Stimulated activated naive CD4-positive, alpha-beta T cell treated with Interleukin-2 at 50 U/mL for 16 hours (primary cell): ENCODE measurements at regions not wholly inside any gene's neighbourhood (a gene's known extent, or its start where the extent isn't known, plus 50 kb on each side); places are given as distances from the start of the nearest gene placed in this dataset.

Experiments
- DNase-seq: peaks from one replicate; lab custom pipeline; 2025; lab: John Stamatoyannopoulos, UW

DNA sequence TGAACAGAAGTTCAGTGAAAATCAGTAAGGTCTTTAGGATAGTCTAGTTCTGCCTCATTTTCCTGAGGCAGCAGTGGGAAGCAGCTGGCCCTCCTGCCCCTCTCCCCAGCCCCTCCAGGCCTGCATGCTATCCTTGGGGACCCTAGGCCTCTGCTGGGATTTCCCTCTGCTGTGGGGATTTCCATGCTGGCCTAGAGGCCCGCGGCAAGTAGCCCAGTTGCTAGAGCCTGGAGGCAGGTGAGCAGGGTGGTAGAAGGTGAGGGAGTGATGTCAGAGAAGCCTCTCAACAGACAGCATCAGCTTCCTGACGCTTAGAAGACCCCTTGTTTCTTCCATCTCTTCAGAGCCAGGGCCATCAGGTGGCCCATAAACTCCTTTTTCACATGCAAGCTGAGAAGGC lies 305.8 kb upstream of the THBS1 start:
- no peak for DNase-seq

GRCh38 chr15:39279311-39279710 lies 301.6 kb upstream of the THBS1 start:
- DNase-seq: no peak

DNA sequence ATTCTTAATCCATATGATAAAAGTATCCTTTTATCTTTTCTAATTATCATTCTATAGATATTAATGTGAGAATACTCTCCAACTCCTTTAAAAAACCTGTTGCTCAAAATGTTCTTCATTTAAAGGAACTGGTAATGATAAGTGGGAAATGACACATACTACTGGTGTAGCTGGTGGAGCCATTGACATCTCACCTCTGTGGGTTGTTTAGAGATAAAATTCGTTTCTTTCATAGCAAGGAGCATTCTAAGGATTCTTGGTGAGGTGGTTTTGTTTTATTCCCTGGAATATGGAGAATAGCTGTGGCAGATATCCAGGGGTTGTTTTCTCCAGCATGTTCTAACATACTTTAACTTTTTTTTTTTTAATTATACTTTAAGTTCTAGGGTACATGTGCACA lies 299.8 kb upstream of the THBS1 start:
- DNase-seq: no peak

GRCh38 chr15:39282663-39283208 lies 298.1 kb upstream of the THBS1 start:
- no peak for DNase-seq

- DNase-seq: no peak
Measured at GRCh38 chr15:39283531-39283930, 297.3 kb upstream of the THBS1 start.

- no peak for DNase-seq
Measured at GRCh38 chr15:39285071-39285470, 295.8 kb upstream of the THBS1 start.

- no peak for DNase-seq
Measured at GRCh38 chr15:39285663-39286062, 295.2 kb upstream of the THBS1 start.

DNA sequence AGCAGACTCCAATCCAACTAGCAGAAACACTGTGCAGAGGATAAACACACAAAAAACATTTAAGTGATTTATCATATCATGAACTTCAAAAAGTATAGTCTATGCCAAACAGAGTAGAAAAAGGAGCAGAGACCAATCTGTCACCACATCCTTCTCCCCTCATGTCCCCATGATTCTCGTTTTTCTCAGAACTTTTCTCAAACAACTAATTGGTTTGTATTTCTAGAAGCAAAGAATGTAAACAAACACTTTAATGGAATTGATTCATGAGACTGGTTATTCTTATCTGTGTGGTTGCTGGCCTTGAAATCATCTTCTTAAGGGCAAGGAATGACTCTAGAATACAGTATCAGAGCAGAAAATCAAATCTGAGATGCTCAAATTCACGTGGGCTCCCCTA lies 294.2 kb upstream of the THBS1 start:
- DNase-seq: no peak

GRCh38 chr15:39287322-39288195 lies 293.3 kb upstream of the THBS1 start:
- no peak for DNase-seq

GRCh38 chr15:39290711-39291435 lies 290.0 kb upstream of the THBS1 start:
- DNase-seq: no peak

DNA sequence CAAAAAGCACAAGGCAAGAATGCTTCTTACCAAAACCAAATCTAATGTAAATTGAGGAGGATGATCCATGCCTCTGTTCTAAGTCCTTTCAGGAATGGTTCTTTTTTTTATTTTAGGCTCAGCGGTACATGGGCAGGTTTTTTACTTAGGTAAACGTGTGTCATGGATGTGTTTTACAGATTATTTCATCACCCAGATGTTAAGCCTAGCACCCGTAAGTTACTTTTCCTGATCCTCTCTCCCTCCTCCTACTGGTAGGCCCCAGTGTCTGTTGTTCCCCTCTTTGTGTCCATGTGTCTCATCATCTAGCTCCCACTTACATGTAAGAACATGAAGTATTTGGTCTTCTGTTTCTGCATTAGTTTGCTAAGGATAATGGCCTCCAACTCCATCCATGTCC lies 289.2 kb upstream of the THBS1 start:
- DNase-seq: no peak

DNA sequence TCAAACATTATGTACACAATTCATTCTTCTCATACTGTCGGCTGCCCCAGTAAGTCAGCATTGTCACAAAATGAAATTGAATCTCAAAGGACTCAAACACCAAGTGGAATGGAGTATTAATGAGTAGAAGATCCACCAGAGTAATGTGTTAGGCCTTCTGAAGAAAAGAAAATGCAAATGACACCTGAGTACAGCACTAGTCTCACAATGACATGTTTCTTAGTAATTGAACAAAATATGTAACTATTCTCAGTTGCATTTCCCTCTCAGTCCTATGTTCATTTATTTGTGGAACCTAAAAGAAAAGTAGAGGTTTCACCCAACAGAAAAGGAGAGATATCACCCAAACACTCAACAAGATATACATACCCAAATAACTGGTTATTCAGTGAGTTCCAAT lies 283.9 kb upstream of the THBS1 start:
- DNase-seq: no peak

DNA sequence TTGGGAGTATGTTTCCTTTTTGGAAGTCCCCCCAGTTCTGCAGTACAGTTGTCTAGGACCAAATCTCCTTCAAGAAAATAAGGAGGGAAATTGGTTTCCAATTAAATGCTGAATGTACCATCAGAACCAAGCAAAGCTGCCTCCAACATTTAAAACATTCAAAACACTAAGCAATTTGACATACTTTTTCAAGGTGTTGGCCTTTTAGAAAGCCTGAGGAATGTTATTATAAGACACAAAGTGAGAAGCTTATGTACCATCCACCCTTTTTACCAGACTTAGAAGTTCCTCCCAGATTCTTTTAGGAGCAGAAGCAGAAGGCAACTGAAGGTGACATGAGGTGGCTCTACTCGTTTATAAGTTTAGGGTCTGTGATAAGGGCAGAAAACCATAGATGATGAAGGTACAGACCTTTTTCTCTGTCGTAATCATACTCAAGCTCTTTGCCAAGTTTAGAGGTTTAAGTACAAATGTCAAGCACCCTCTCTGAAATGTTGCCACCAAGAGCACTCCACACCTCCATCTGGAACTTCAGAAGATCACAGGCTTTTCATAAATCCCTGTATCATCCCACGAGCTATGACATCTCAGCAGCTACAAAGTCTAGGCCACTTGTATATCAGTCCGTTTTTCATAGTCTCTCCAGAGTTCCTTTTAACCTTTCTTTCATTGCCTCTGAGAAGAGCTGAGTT lies 282.5 kb upstream of the THBS1 start:
- DNase-seq: no peak

- DNase-seq: no peak
Measured at GRCh38 chr15:39299486-39300267, 281.2 kb upstream of the THBS1 start.

DNA sequence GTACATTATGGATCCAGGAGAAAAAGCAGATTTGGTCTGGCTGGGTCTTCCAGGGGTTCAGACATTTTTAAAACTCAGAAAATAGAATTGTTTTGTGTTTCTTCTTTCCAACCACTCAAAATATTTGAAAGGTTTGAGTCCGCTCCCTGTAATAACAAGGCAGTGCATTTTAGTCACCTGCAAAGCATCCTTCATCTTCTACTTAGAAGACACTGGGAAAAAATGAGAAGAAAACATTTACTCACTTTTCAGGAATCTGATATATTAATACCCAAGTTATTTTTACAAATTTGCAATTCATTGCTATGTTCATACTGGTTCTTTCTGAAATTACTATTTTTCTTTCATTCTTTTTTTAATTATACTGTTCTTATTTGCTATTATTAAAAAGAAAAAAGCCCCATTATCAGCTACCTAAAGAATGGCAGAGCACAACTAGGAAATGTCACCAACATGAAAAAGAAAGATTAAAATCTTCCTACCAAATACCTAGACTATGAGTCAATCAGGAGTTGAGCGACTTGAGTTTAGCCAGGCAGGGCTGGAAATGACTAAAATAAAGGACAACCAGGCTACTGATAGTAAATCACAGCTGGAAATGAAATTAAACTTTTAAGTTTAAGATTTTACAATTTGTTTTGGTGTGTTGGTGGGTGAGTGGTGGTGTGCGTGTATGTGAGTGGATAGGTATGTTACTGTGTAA lies 280.3 kb upstream of the THBS1 start:
- DNase-seq: no peak

DNA sequence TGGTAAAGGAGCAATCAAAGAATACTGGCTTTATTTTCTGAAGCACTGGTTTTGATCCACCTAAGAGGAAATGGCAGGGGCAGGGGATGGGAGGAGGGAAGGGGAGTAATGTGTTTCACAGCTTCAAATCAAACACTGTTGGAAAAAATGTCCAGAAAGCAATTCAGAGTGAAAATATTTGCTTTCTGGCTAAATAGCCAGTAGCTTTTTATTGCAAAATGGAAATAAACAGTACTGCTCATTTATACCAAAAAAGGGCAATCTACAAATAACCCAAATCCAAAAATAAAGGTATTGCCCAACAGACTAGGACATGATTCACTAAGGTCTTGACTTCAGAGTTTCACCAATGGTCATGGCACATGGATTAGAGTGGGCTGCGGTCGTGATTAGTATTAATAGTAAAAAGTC lies 279.3 kb upstream of the THBS1 start:
- DNase-seq: no peak

DNA sequence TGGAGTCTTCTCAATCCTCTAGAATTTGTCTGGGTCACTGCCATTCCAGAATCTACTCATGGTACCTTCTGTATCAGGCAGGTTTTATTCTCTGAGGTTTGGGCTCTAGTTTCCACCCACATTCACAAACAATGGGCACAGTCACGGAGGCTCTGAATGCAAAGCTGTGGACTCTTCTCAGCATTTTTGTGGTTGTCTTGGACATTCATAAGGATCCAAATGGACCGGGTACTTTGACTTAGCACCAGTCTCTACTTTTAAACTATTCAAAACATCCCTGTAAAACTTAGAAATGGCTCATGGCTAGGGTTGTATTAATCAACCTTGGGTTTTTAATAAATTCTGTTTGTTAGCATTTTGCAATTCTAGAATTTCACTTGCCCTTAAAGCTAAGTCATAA lies 277.9 kb upstream of the THBS1 start:
- DNase-seq: no peak

GRCh38 chr15:39304201-39304841 lies 276.6 kb upstream of the THBS1 start:
- no peak for DNase-seq

DNA sequence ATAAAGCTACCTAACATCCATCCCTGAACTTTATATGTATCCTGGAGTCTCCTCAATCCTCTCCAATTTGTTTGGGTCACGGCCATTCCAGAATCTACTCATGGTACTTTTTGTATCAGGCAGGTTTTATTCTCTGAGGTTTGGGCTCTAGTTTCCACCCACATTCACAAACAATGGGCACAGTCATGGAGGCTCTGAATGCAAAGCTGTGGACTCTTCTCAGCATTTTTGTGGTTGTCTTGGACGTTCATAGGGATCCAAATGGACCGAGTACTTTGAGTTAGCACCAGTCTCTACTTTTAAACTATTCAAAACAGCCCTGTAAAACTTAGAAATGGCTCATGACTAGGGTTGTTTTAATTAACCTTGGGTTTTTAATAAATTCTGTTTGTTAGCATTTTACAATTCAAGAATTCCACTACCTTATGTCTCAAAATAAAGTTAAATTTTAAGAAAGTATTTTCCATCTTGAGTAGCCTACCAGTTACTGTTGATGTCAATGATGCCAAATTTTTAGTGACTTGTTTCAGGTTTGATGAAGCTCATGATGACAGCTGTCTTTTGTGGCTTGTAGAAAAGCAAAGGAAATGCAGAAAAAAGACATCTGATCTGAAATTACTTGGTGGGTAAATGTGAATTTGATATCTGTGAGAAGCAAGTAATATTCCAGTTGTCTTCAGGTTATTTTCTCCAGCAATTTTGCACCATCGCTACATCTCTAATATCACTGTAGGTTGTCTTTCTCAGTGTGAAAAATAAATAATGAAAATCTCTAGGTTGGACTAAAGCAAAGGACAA lies 275.7 kb upstream of the THBS1 start:
- DNase-seq: no peak

GRCh38 chr15:39310633-39311032 lies 270.2 kb upstream of the THBS1 start:
- DNase-seq: no peak
